B cell (primary cell): ENCODE measurements at regions not wholly inside any gene's neighbourhood (a gene's known extent, or its start where the extent isn't known, plus 50 kb on each side); places are given as distances from the start of the nearest gene placed in this dataset.

Experiments used
- ATAC-seq: fragments of 200-7000 bp; cut with Tn5 transposase; one replicate; pipeline ENCODE4 v1.10.0; 2021; ENCODE audit warnings: low read depth, mild to moderate bottlenecking, moderate number of reproducible peaks, moderate library complexity
- CTCF ChIA-PET: fragments of 350-600 bp; sonication (Branson Sonifier 250); formaldehyde crosslinking; loops from one replicate; lab custom pipeline; 2021; ENCODE audit warnings: antibody characterized with exemption, inconsistent platforms; lab: Charles Lee
- POLR2A ChIA-PET: fragments of 350-600 bp; sonication (Branson Sonifier 250); formaldehyde crosslinking; loops from one replicate; lab custom pipeline; 2021; ENCODE audit warnings: antibody characterized with exemption; lab: Charles Lee
- DNase-seq: peaks from one replicate; pipeline ENCODE4 v3.0.0; 2013
- H2AFZ ChIP-seq: 2 replicates; pipeline ENCODE4 v1.6.1; 2012; ENCODE audit warnings: mild to moderate bottlenecking, low read depth, low read length; ENCODE audit not compliant: insufficient read depth, poor library complexity, severe bottlenecking
- H3K27ac ChIP-seq, 2 donors: 1 replicate in 1 of 2; 2 replicates in 1 of 2; pipeline ENCODE4 v1.5.1; 2012 to 2013; ENCODE audit warnings: low read length in 2 of 2, mild to moderate bottlenecking in 2 of 2, moderate library complexity in 1 of 2
- H3K27me3 ChIP-seq, 4 experiments: fragments of 200-600 bp in 1 of 4; sonication (generic) in 1 of 4; replicated peaks in 1 of 4; 1 replicate in 2 of 4; 2 replicates in 2 of 4; pipeline versions ENCODE4 v1.6.1 to v1.7.0; 2013 to 2016; ENCODE audit warnings: low read length in 3 of 4, mild to moderate bottlenecking in 2 of 4, mixed read lengths in 1 of 4, moderate library complexity in 1 of 4; ENCODE audit not compliant: insufficient read depth in 4 of 4, control insufficient read depth in 3 of 4; ENCODE audit errors: control extremely low read depth in 1 of 4
- H3K36me3 ChIP-seq, 2 experiments: replicated peaks in 1 of 2; 1 replicate in 1 of 2; 2 replicates in 1 of 2; pipeline versions ENCODE4 v1.6.1 to v1.7.1; 2013; ENCODE audit warnings: low read length in 1 of 2; ENCODE audit not compliant: insufficient read depth in 2 of 2, control insufficient read depth in 1 of 2; ENCODE audit errors: control extremely low read depth in 1 of 2, extremely low read depth in 1 of 2
- H3K4me1 ChIP-seq, 2 donors: fragments of 200-600 bp in 1 of 2; sonication (generic) in 1 of 2; 1 replicate in 1 of 2; 2 replicates in 1 of 2; pipeline versions ENCODE4 v1.5.1 to v1.6.1; 2013 to 2017; ENCODE audit warnings: low read length in 2 of 2; ENCODE audit not compliant: control insufficient read depth in 2 of 2, insufficient read depth in 2 of 2
- H3K4me2 ChIP-seq: replicated peaks from 2 replicates; pipeline ENCODE3; 2012; ENCODE audit warnings: mild to moderate bottlenecking, low read depth, low read length; ENCODE audit not compliant: poor library complexity, severe bottlenecking
- H3K4me3 ChIP-seq, 5 experiments: fragments of 200-600 bp in 1 of 5; sonication (generic) in 1 of 5; 1 replicate in 3 of 5; 2 replicates in 2 of 5; pipeline versions ENCODE4 v1.5.1 to v1.7.0; 2011 to 2016; ENCODE audit warnings: low read length in 4 of 5, mild to moderate bottlenecking in 4 of 5, low read depth in 2 of 5, control low read depth in 1 of 5, moderate library complexity in 1 of 5; ENCODE audit not compliant: insufficient read depth in 1 of 5; ENCODE audit errors: control extremely low read depth in 1 of 5, extremely low read depth in 1 of 5
- H3K79me2 ChIP-seq: fragments of 200-600 bp; sonication (generic); one replicate; pipeline ENCODE4 v1.6.0; 2016; ENCODE audit warnings: low read length; ENCODE audit not compliant: control insufficient read depth, insufficient read depth
- H3K9ac ChIP-seq: fragments of 200-600 bp; sonication (generic); 2 replicates; pipeline ENCODE4 v1.6.1; 2017; ENCODE audit warnings: mild to moderate bottlenecking, low read length, moderate library complexity
- H3K9me3 ChIP-seq, 3 donors: one replicate each; pipeline versions ENCODE4 v1.6.1 to v1.7.1; 2013; ENCODE audit warnings: low read length in 2 of 3; ENCODE audit not compliant: control insufficient read depth in 2 of 3, insufficient read depth in 1 of 3; ENCODE audit errors: control extremely low read depth in 1 of 3
- H4K20me1 ChIP-seq: 2 replicates; pipeline ENCODE4 v1.6.0; 2012; ENCODE audit warnings: mild to moderate bottlenecking, low read length; ENCODE audit not compliant: insufficient read depth, control insufficient read depth, poor library complexity, severe bottlenecking
- H3K27ac Mint-ChIP-seq: one replicate; pipeline ENCODE4 v1.8.0; 2021; ENCODE audit warnings: mixed read lengths
- H3K27me3 Mint-ChIP-seq: one replicate; pipeline ENCODE4 v1.8.0; 2021; ENCODE audit warnings: mixed read lengths
- H3K4me1 Mint-ChIP-seq: one replicate; pipeline ENCODE4 v1.8.0; 2021; ENCODE audit warnings: mixed read lengths
- H3K4me3 Mint-ChIP-seq: one replicate; pipeline ENCODE4 v1.8.0; 2021; ENCODE audit warnings: mixed read lengths
- H3K9me3 Mint-ChIP-seq: one replicate; pipeline ENCODE4 v1.8.0; 2022; ENCODE audit warnings: mixed read lengths; ENCODE audit not compliant: insufficient read depth
- CTCF ChIP-seq: fragments of 200-600 bp; IDR thresholded peaks from one replicate; pipeline ENCODE4 v1.8.0; 2022; ENCODE audit warnings: antibody characterized with exemption, mild to moderate bottlenecking
- EZH2 ChIP-seq: IDR thresholded peaks from 2 replicates; pipeline ENCODE4 v1.6.1; 2012; ENCODE audit warnings: borderline replicate concordance, low read depth, mild to moderate bottlenecking, moderate library complexity, low read length; ENCODE audit not compliant: insufficient read depth, poor library complexity, severe bottlenecking
- WGBS: methylation state at CpG from one replicate; pipeline ENCODE4 v1.1.5; 2013; ENCODE audit warnings: missing lambda C conversion rate; ENCODE audit not compliant: insufficient coverage; 5-methylcytosine and 5-hydroxymethylcytosine counted together
- intact Hi-C: fragments of 100-400 bp; cut with micrococcal nuclease; formaldehyde crosslinking; loops from one replicate; pipeline ENCODE4 v1.10.0; 2022

GRCh38 chr15:96002890-96003859, 327.3 kb upstream of the NR2F2 start:
- Histone ChIP-seq H3K4me2 (no peak overlapping the region), H4K20me1 (no peaks in the 10 kb centered on the region), H3K9me3 (no peaks in the 10 kb centered on the region), H2AFZ (no peak overlapping the region), H3K4me1 (no peaks in the 10 kb centered on the region), H3K27ac (no peak overlapping the region), H3K4me3 (no peak overlapping the region), H3K36me3 (no peaks in the 10 kb centered on the region), H3K9ac (no peak overlapping the region), H3K27me3 (no peaks in the 10 kb centered on the region), H3K79me2 (no peaks in the 10 kb centered on the region)
- no peak for DNase-seq
- Mint-ChIP-seq H3K9me3 (no peaks in the 10 kb centered on the region), H3K4me1 (no peaks in the 10 kb centered on the region), H3K27ac (no peak overlapping the region), H3K27me3 (no peaks in the 10 kb centered on the region), H3K4me3 (no peak overlapping the region)
- CTCF ChIA-PET, result no interaction called here
- POLR2A ChIA-PET, result no interaction called here
- no CpG with 5 or more reads among the region's 5 CpGs for WGBS
- intact Hi-C loops, result no loop called here
- ATAC-seq, result no peak
- TF ChIP-seq EZH2, result no peak
- TF ChIP-seq CTCF, result no peak

GRCh38 chr15:96005906-96006305, 324.6 kb upstream of the NR2F2 start:
- H3K27me3 ChIP-seq, result no peaks in the 10 kb centered on the region
- H3K27ac ChIP-seq, result no peak overlapping the region
- peaks cover 4% of the 10 kb centered on the region for H3K9me3 Mint-ChIP-seq
- H3K4me3 Mint-ChIP-seq, result no peak overlapping the region
- H3K4me2 ChIP-seq, result no peak overlapping the region
- WGBS, result no CpG with 5 or more reads among the region's 2 CpGs
- no peaks in the 10 kb centered on the region for H3K27me3 Mint-ChIP-seq
- no peaks in the 10 kb centered on the region for H3K9me3 ChIP-seq
- no peaks in the 10 kb centered on the region for H3K36me3 ChIP-seq
- no peak overlapping the region for H2AFZ ChIP-seq
- POLR2A ChIA-PET, result no interaction called here
- no peaks in the 10 kb centered on the region for H3K4me1 Mint-ChIP-seq
- ATAC-seq (no peak), DNase-seq (no peak)
- H3K4me1 ChIP-seq, result no peaks in the 10 kb centered on the region
- intact Hi-C loops, result no loop called here
- CTCF ChIA-PET, result interaction anchor here (0.7 kb wide), 1 partner anchor 38 kb away, joined by 3 read pairs; no protein-coding TSS in a partner anchor
- H3K4me3 ChIP-seq, result no peak overlapping the region
- H3K79me2 ChIP-seq, result no peaks in the 10 kb centered on the region
- no peaks in the 10 kb centered on the region for H4K20me1 ChIP-seq
- H3K27ac Mint-ChIP-seq, result no peak overlapping the region
- no peak for TF ChIP-seq CTCF
- no peak for TF ChIP-seq EZH2
- H3K9ac ChIP-seq, result no peak overlapping the region
